ENCODE measurements at regions not wholly inside any gene's neighbourhood (a gene's known extent, or its start where the extent isn't known, plus 50 kb on each side); places are given as distances from the start of the nearest gene placed in this dataset.

DNA sequence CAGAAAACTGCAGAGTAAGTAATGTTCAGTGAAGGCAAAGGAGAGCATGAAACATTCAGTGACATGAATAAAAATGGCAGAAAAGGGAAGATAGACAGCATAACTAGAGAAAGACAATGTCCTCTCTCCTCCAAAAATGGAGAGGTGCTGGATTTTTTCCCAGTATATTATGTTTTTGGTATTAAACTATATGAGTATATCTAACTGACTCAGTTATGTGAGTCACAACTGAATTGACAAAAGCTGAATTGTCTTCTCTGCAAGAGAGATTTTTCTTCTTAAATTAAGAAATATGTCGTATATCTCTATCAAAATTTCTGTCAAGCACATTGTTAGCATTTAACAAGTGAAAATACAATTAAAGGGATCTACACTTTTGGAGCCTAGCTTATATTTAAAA, 375.1 kb downstream of the CHSY3 start:
- Histone ChIP-seq H3K4me1 (ENCODE audit: control insufficient read depth in 1 of 2, insufficient read depth in 1 of 2, low read depth in 1 of 2, low read length in 1 of 2) (no peaks in the 10 kb centered on the region), H3K36me3 (no peaks in the 10 kb centered on the region), H3K27ac (no peak overlapping the region), H3K4me3 (ENCODE audit: low read depth in 1 of 2, low read length in 1 of 2) (no peak overlapping the region), H3K9me3 (no peaks in the 10 kb centered on the region), H3K27me3 (no peaks in the 10 kb centered on the region)
- TF ChIP-seq CTCF (IDR thresholded peaks at IDR 0.05) = no peak

- Histone ChIP-seq H3K9me3 (no peaks in the 10 kb centered on the region), H3K36me3 (no peaks in the 10 kb centered on the region), H3K4me3 (ENCODE audit: low read depth in 1 of 2, low read length in 1 of 2) (no peak overlapping the region), H3K4me1 (ENCODE audit: control insufficient read depth in 1 of 2, insufficient read depth in 1 of 2, low read depth in 1 of 2, low read length in 1 of 2) (no peaks in the 10 kb centered on the region), H3K27ac (no peak overlapping the region), H3K27me3 (no peaks in the 10 kb centered on the region)
- no peak for TF ChIP-seq CTCF (IDR thresholded peaks at IDR 0.05)
Observed at GRCh38 chr5:130278136-130278535, 373.9 kb downstream of the CHSY3 start.

DNA sequence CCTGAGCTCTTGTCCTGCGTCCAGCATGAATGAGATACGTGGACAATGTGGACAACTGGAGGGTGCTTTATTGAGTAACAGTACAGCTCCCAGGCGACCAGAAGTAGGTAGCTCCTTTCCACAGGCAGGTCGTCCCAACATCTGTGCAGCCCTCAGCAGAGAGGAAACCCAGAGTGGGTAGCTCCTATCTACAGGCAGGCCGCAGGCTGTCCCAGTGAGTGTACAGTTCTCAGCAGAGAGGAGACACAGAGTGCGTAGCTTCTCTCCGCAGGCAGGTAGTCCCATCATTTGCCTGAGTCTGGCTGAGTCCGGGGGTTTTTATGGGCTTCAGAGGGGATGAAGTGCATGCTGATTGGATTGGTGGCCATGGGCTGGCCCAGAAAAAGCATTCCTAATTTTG, 373.3 kb downstream of the CHSY3 start:
- H3K27ac ChIP-seq = no peak overlapping the region
- H3K36me3 ChIP-seq = no peaks in the 10 kb centered on the region
- H3K4me1 ChIP-seq (ENCODE audit: control insufficient read depth in 1 of 2, insufficient read depth in 1 of 2, low read depth in 1 of 2, low read length in 1 of 2) = no peaks in the 10 kb centered on the region
- no peak for TF ChIP-seq CTCF (IDR thresholded peaks at IDR 0.05)
- no peak overlapping the region for H3K4me3 ChIP-seq (ENCODE audit: low read depth in 1 of 2, low read length in 1 of 2)
- H3K27me3 ChIP-seq = no peaks in the 10 kb centered on the region
- no peaks in the 10 kb centered on the region for H3K9me3 ChIP-seq

DNA sequence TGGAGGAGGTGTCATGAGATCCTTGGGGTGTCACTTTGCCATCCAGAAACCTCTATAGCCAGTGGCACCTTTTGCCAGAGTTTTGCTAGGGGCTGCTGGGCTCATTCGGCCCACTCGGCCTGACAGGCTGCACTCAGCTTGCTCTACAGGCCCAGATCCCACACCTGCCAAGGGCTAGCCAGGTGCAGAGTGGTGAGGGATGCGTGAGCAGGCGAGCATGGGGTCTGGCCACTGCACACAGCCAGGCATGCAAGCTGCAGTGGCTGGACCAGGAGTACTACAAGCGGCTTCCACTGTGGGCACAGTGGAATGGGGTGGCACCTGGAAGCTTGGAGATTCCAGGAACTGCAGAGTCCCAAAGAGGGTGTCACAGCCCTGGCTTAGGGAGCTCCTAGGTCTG, 372.7 kb downstream of the CHSY3 start:
- no peaks in the 10 kb centered on the region for H3K36me3 ChIP-seq
- H3K4me1 ChIP-seq (ENCODE audit: control insufficient read depth in 1 of 2, insufficient read depth in 1 of 2, low read depth in 1 of 2, low read length in 1 of 2) = no peaks in the 10 kb centered on the region
- no peak for TF ChIP-seq CTCF (IDR thresholded peaks at IDR 0.05)
- no peaks in the 10 kb centered on the region for H3K27me3 ChIP-seq
- H3K27ac ChIP-seq = no peak overlapping the region
- H3K4me3 ChIP-seq (ENCODE audit: low read depth in 1 of 2, low read length in 1 of 2) = no peak overlapping the region
- no peaks in the 10 kb centered on the region for H3K9me3 ChIP-seq

DNA sequence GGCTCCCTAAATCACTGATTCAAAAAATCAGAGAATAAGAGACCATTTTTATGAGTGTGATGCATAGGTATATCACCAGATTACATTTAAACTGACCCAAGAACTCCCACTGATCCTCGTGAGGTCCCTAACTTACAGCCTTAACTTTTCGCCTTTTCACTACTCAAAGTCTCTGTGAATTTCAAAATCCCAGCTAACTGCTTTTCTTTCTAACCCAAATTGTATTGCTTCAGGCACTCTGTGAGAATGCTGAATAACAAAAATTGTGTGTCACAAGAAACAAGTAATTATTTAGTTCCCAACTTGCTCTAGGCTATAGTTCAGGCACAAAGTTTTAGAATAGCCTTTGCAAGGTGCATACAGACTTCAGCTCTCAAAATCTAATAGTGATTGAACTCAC, 368.6 kb downstream of the CHSY3 start:
- no peak for TF ChIP-seq CTCF (IDR thresholded peaks at IDR 0.05)
- H3K36me3 ChIP-seq = no peaks in the 10 kb centered on the region
- H3K4me1 ChIP-seq (ENCODE audit: control insufficient read depth in 1 of 2, insufficient read depth in 1 of 2, low read depth in 1 of 2, low read length in 1 of 2) = no peaks in the 10 kb centered on the region
- no peak overlapping the region for H3K27ac ChIP-seq
- H3K4me3 ChIP-seq (ENCODE audit: low read depth in 1 of 2, low read length in 1 of 2) = no peak overlapping the region
- H3K27me3 ChIP-seq = no peaks in the 10 kb centered on the region
- H3K9me3 ChIP-seq = no peaks in the 10 kb centered on the region

DNA sequence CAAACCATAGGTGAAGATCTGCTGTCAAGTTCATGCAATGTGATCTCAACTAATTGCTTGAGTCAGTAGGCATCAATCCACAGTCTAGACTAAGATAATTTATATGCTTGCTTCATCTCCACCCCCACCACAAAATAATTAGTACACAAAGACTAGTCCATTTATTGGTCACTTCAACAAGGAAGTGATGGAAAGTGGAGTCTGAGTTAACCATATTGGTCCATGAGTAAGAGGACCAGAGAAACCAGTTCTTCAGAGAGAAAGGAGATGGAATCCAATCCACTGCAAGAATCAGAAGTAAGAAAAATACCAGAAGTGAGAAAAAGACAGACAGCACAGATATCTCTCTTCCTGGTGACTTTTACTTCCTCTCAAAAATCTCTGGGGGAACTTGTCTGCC, 366.5 kb downstream of the CHSY3 start:
- H3K27ac ChIP-seq = no peak overlapping the region
- H3K4me3 ChIP-seq (ENCODE audit: low read depth in 1 of 2, low read length in 1 of 2) = no peak overlapping the region
- no peak for TF ChIP-seq CTCF (IDR thresholded peaks at IDR 0.05)
- H3K27me3 ChIP-seq = no peaks in the 10 kb centered on the region
- H3K9me3 ChIP-seq = no peaks in the 10 kb centered on the region
- no peaks in the 10 kb centered on the region for H3K4me1 ChIP-seq (ENCODE audit: control insufficient read depth in 1 of 2, insufficient read depth in 1 of 2, low read depth in 1 of 2, low read length in 1 of 2)
- no peaks in the 10 kb centered on the region for H3K36me3 ChIP-seq

Measured in neutrophil (primary cell).